ENCODE measurements at regions not wholly inside any gene's neighbourhood (a gene's known extent, or its start where the extent isn't known, plus 50 kb on each side); places are given as distances from the start of the nearest gene placed in this dataset.

DNA sequence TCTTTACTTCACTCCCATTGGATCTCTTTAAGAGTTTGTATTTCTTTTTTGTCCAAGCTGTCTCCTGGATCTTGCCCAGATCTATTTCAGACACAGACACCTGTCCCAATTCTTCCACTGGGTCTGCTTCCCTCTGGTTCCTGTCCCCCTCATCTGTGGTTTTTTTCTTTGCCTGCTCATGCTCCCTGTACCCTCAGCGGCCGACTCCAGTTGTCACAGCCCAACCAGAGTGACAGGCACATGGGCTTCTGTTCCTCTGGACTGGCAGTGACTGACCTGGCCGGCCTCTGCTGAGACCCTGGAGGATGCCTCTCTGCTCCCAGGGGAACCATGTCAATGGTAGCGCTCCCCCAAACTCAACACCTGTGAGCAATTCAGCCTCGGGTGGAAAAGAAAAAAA lies 142.6 kb downstream of the WSCD1 start:
- H3K18ac ChIP-seq (ENCODE audit: low read depth, low read length), result no peak overlapping the region
- H2BK15ac ChIP-seq (ENCODE audit: low read depth, low read length), result no peak overlapping the region
- POLR2A ChIA-PET (ENCODE audit: unreplicated experiment), result no interaction called here
- H2AFZ ChIP-seq (replicated peaks; ENCODE audit: low read length, poor library complexity), result no peak overlapping the region
- no peaks in the 10 kb centered on the region for H4K20me1 ChIP-seq (ENCODE audit: insufficient read depth, low read length)
- dilution Hi-C loops (cut with HindIII; ENCODE audit: low sequenced_read_pairs, unreplicated experiment), result no loop called here
- intact Hi-C loops (cut with micrococcal nuclease), result no loop called here
- no peak overlapping the region for H3K4me2 ChIP-seq (ENCODE audit: low read depth, low read length)
- in situ Hi-C loops (cut with MboI; ENCODE audit: low sequenced_read_pairs), result loop anchor here (25.0 kb wide), 1 partner anchor 100 kb away; no protein-coding TSS in a partner anchor
- no peak overlapping the region for H2BK5ac ChIP-seq (ENCODE audit: low read depth, low read length, poor library complexity, severe bottlenecking)
- H3K27ac ChIP-seq (ENCODE audit: insufficient read depth, low read length), result no peak overlapping the region
- H3K4me3 ChIP-seq (ENCODE audit: insufficient read depth, low read depth, low read length), result no peak overlapping the region
- no peaks in the 10 kb centered on the region for H3K27me3 ChIP-seq (ENCODE audit: control insufficient read depth, insufficient read depth, low read length)
- H2AK9ac ChIP-seq (replicated peaks; ENCODE audit: low read depth, low read length, poor library complexity), result no peak overlapping the region
- no peak overlapping the region for H2BK20ac ChIP-seq (ENCODE audit: low read depth, low read length)
- H4K91ac ChIP-seq (ENCODE audit: insufficient read depth, low read depth, low read length), result no peak overlapping the region
- no peak overlapping the region for H3K56ac ChIP-seq (ENCODE audit: extremely low read depth, insufficient read depth, low read length)
- H3K4me1 ChIP-seq (ENCODE audit: control insufficient read depth, insufficient read depth, low read length), result no peaks in the 10 kb centered on the region
- no peaks in the 10 kb centered on the region for H3K36me3 ChIP-seq (ENCODE audit: control insufficient read depth, insufficient read depth, low read length)
- no peak overlapping the region for H3K4ac ChIP-seq (ENCODE audit: low read depth, low read length)
- H3K9ac ChIP-seq (ENCODE audit: low read depth, low read length), result no peak overlapping the region
- TF ChIP-seq FOS (IDR thresholded peaks at IDR 0.05; ENCODE audit: low read depth, low read length) (no peak), MAFK (IDR thresholded peaks at IDR 0.05; ENCODE audit: low read depth, low read length) (no peak), BHLHE40 (IDR thresholded peaks at IDR 0.05; ENCODE audit: low read depth, low read length) (no peak), RAD21 (IDR thresholded peaks at IDR 0.05; ENCODE audit: low read length) (no peak), POLR2A (IDR thresholded peaks at IDR 0.05; ENCODE audit: low read depth, low read length) (no peak), RCOR1 (IDR thresholded peaks at IDR 0.05; ENCODE audit: insufficient replicate concordance, low read length) (no peak), NFE2L2 (IDR thresholded peaks at IDR 0.05; ENCODE audit: low read depth, low read length) (no peak), MXI1 (IDR thresholded peaks at IDR 0.05; ENCODE audit: borderline replicate concordance, low read depth, low read length) (no peak), MAZ (IDR thresholded peaks at IDR 0.05; ENCODE audit: borderline replicate concordance, low read depth, low read length) (no peak), CHD1 (IDR thresholded peaks at IDR 0.05; ENCODE audit: low read depth, low read length) (no peak), SMC3 (IDR thresholded peaks at IDR 0.05; ENCODE audit: low read depth, low read length) (no peak), CEBPB (IDR thresholded peaks at IDR 0.05; ENCODE audit: low read depth, low read length) (no peak), RFX5 (IDR thresholded peaks at IDR 0.05; ENCODE audit: low read depth, low read length) (no peak)
- TF ChIP-seq, protein P1, sequence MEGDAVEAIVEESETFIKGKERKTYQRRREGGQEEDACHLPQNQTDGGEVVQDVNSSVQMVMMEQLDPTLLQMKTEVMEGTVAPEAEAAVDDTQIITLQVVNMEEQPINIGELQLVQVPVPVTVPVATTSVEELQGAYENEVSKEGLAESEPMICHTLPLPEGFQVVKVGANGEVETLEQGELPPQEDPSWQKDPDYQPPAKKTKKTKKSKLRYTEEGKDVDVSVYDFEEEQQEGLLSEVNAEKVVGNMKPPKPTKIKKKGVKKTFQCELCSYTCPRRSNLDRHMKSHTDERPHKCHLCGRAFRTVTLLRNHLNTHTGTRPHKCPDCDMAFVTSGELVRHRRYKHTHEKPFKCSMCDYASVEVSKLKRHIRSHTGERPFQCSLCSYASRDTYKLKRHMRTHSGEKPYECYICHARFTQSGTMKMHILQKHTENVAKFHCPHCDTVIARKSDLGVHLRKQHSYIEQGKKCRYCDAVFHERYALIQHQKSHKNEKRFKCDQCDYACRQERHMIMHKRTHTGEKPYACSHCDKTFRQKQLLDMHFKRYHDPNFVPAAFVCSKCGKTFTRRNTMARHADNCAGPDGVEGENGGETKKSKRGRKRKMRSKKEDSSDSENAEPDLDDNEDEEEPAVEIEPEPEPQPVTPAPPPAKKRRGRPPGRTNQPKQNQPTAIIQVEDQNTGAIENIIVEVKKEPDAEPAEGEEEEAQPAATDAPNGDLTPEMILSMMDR (conservative IDR thresholded peaks at IDR 0.05; ENCODE audit: low read depth, low read length), result no peak
- TF ChIP-seq, protein P2, sequence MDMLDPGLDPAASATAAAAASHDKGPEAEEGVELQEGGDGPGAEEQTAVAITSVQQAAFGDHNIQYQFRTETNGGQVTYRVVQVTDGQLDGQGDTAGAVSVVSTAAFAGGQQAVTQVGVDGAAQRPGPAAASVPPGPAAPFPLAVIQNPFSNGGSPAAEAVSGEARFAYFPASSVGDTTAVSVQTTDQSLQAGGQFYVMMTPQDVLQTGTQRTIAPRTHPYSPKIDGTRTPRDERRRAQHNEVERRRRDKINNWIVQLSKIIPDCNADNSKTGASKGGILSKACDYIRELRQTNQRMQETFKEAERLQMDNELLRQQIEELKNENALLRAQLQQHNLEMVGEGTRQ (IDR thresholded peaks at IDR 0.05; ENCODE audit: low read depth, low read length), result no peak
- TF ChIP-seq, protein P3, sequence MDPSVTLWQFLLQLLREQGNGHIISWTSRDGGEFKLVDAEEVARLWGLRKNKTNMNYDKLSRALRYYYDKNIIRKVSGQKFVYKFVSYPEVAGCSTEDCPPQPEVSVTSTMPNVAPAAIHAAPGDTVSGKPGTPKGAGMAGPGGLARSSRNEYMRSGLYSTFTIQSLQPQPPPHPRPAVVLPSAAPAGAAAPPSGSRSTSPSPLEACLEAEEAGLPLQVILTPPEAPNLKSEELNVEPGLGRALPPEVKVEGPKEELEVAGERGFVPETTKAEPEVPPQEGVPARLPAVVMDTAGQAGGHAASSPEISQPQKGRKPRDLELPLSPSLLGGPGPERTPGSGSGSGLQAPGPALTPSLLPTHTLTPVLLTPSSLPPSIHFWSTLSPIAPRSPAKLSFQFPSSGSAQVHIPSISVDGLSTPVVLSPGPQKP (IDR thresholded peaks at IDR 0.05; ENCODE audit: borderline replicate concordance, low read depth, low read length), result no peak
- WGBS, 2 experiments (ENCODE audit: extremely low coverage in 2 of 2, insufficient read length in 1 of 2), result 55% methylated on average over 2 of the region's 5 CpGs; no CpG with 5 or more reads in 1 of the 2 experiments
- no peak overlapping the region for H2AK5ac ChIP-seq (ENCODE audit: low read depth, low read length)
- no peak overlapping the region for H3K14ac ChIP-seq (replicated peaks; ENCODE audit: low read depth, low read length)
- no TSS peak for BruUV-seq (replicated peaks)
- peaks cover 3% of the 10 kb centered on the region; the same call in 1 of the 2 replicates for H3K9me3 ChIP-seq (ENCODE audit: control insufficient read depth, insufficient read depth, low read length)
- no peaks in the 10 kb centered on the region for H3K79me1 ChIP-seq (ENCODE audit: low read depth in 1 of 2, low read length in 2 of 2)
- H4K8ac ChIP-seq (ENCODE audit: low read depth in 2 of 2, low read length in 2 of 2), result no peak overlapping the region
- no peak overlapping the region for H4K5ac ChIP-seq (ENCODE audit: low read depth, low read length)
- CTCF ChIA-PET, result no interaction called here
- DNase-seq (no peak), ATAC-seq (ENCODE audit: low read depth) (no peak)
- no peak overlapping the region for H2BK120ac ChIP-seq (ENCODE audit: low read depth, low read length)
- no peaks in the 10 kb centered on the region for H3K9me1 ChIP-seq (ENCODE audit: insufficient read depth, low read length)
- no peak overlapping the region for H3K23ac ChIP-seq (ENCODE audit: low read depth, low read length)

Data from IMR-90 (cell line).